A673 (cell line): ENCODE measurements at regions not wholly inside any gene's neighbourhood (a gene's known extent, or its start where the extent isn't known, plus 50 kb on each side); places are given as distances from the start of the nearest gene placed in this dataset.

Experiments
- BruUV-seq: library from RNA; stranded (reverse); fragments of 400-500 nt; replicated peaks from 2 replicates; lab custom pipeline; 2021; lab: Mats Ljungman, UMichigan
- CTCF ChIA-PET: fragments of 300-600 bp; sonication (Branson Sonifier 250); formaldehyde crosslinking; loops from one replicate; lab custom pipeline; 2022; ENCODE audit warnings: antibody characterized with exemption; lab: Charles Lee
- POLR2A ChIA-PET: fragments of 300-600 bp; sonication (Branson Sonifier 250); formaldehyde crosslinking; loops from one replicate; lab custom pipeline; 2022; ENCODE audit warnings: antibody characterized with exemption; ENCODE audit not compliant: low non-redundant PET; lab: Charles Lee
- DNase-seq: peaks from one replicate; pipeline ENCODE4 v3.0.0-alpha.2; 2015; ENCODE audit warnings: low spot score
- H3K27ac ChIP-seq: fragments of 200-600 bp; sonication (generic); 2 replicates; pipeline ENCODE4 v1.5.1; 2016; ENCODE audit warnings: mixed run types, low read depth, mild to moderate bottlenecking, mixed read lengths, antibody characterized with exemption, low read length; ENCODE audit not compliant: poor library complexity, severe bottlenecking
- H3K27me3 ChIP-seq: fragments of 200-600 bp; sonication (generic); replicated peaks from 2 replicates; pipeline ENCODE4 v1.6.1; 2017; ENCODE audit warnings: mixed run types, low read depth, mild to moderate bottlenecking, mixed read lengths, antibody characterized with exemption, low read length; ENCODE audit not compliant: insufficient read depth, poor library complexity
- H3K36me3 ChIP-seq: fragments of 200-600 bp; sonication (generic); 2 replicates; pipeline ENCODE4 v1.6.1; 2016; ENCODE audit warnings: mixed run types, mild to moderate bottlenecking, mixed read lengths, antibody characterized with exemption, low read length; ENCODE audit not compliant: insufficient read depth, poor library complexity, severe bottlenecking
- H3K4me1 ChIP-seq: fragments of 200-600 bp; sonication (generic); 2 replicates; pipeline ENCODE4 v1.6.1; 2017; ENCODE audit warnings: mixed run types, mild to moderate bottlenecking, mixed read lengths, antibody characterized with exemption, low read length; ENCODE audit not compliant: insufficient read depth, poor library complexity, severe bottlenecking
- H3K4me3 ChIP-seq: fragments of 200-600 bp; sonication (generic); 2 replicates; pipeline ENCODE4 v1.5.1; 2016; ENCODE audit warnings: low read depth, mixed run types, mild to moderate bottlenecking, mixed read lengths, low read length; ENCODE audit not compliant: poor library complexity, severe bottlenecking
- H3K9me3 ChIP-seq: fragments of 200-600 bp; sonication (generic); 2 replicates; pipeline ENCODE4 v1.6.1; 2016; ENCODE audit warnings: mixed run types, low read depth, mild to moderate bottlenecking, mixed read lengths, antibody characterized with exemption, low read length; ENCODE audit not compliant: poor library complexity, severe bottlenecking
- CTCF ChIP-seq: fragments of 300-800, 200-600 bp; sonication (generic); conservative IDR thresholded peaks from 2 replicates; pipeline ENCODE4 v1.5.1; 2017; ENCODE audit warnings: low read depth, mild to moderate bottlenecking, antibody characterized with exemption, low read length, moderate library complexity, mixed read lengths
- EZH2 ChIP-seq: fragments of 200-600 bp; sonication (generic); IDR thresholded peaks from 2 replicates; pipeline ENCODE4 v1.6.1; 2017; ENCODE audit warnings: borderline replicate concordance, low read depth, mild to moderate bottlenecking, mixed read lengths, antibody characterized with exemption, low read length; ENCODE audit not compliant: poor library complexity, severe bottlenecking
- intact Hi-C: fragments of 100-400 bp; cut with micrococcal nuclease; formaldehyde crosslinking; loops from one replicate; pipeline ENCODE4 v1.10.0; 2022; ENCODE audit not compliant: unreplicated experiment

- ChIA-PET CTCF (no interaction called here), POLR2A (no interaction called here)
- Histone ChIP-seq H3K4me3 (no peak overlapping the region), H3K4me1 (no peaks in the 10 kb centered on the region), H3K36me3 (no peaks in the 10 kb centered on the region), H3K9me3 (peaks cover 8% of the 10 kb centered on the region), H3K27ac (no peak overlapping the region), H3K27me3 (no peaks in the 10 kb centered on the region)
- BruUV-seq: no TSS peak
- TF ChIP-seq EZH2 (no peak), CTCF (no peak)
- intact Hi-C loops: no loop called here
- DNase-seq: no peak
Observed at GRCh38 chr10:37639200-37639599, 218.2 kb downstream of the ZNF248 start.

GRCh38 chr10:37638569-37638968 lies 218.8 kb downstream of the ZNF248 start:
- Histone ChIP-seq H3K36me3 (no peaks in the 10 kb centered on the region), H3K4me1 (no peaks in the 10 kb centered on the region), H3K27me3 (no peaks in the 10 kb centered on the region), H3K9me3 (peaks cover 8% of the 10 kb centered on the region), H3K4me3 (no peak overlapping the region), H3K27ac (no peak overlapping the region)
- no TSS peak for BruUV-seq
- ChIA-PET POLR2A (no interaction called here), CTCF (no interaction called here)
- DNase-seq: no peak
- TF ChIP-seq EZH2 (no peak), CTCF (no peak)
- intact Hi-C loops: no loop called here

- intact Hi-C loops: no loop called here
- POLR2A ChIA-PET: no interaction called here
Observed at GRCh38 chr10:37634351-37634880, 223.0 kb downstream of the ZNF248 start.

GRCh38 chr10:37632641-37633040 lies 224.8 kb downstream of the ZNF248 start:
- intact Hi-C loops: no loop called here
- BruUV-seq: no TSS peak
- POLR2A ChIA-PET: no interaction called here

More at GRCh38 chr10:37634351-37634880, 223.0 kb downstream of the ZNF248 start:
- no peak for DNase-seq
- BruUV-seq: no TSS peak
- no peaks in the 10 kb centered on the region for H3K4me1 ChIP-seq
- H3K4me3 ChIP-seq: no peak overlapping the region
- CTCF ChIA-PET: no interaction called here
- H3K9me3 ChIP-seq: peaks cover 15% of the 10 kb centered on the region
- H3K36me3 ChIP-seq: no peaks in the 10 kb centered on the region
- no peaks in the 10 kb centered on the region for H3K27me3 ChIP-seq
- no peak for TF ChIP-seq EZH2
- H3K27ac ChIP-seq: no peak overlapping the region

More at GRCh38 chr10:37632641-37633040, 224.8 kb downstream of the ZNF248 start:
- Histone ChIP-seq H3K27me3 (no peaks in the 10 kb centered on the region), H3K4me3 (no peak overlapping the region), H3K4me1 (no peaks in the 10 kb centered on the region), H3K27ac (no peak overlapping the region), H3K36me3 (no peaks in the 10 kb centered on the region), H3K9me3 (peaks cover 15% of the 10 kb centered on the region)
- CTCF ChIA-PET: no interaction called here
- TF ChIP-seq CTCF: no peak
- no peak for TF ChIP-seq EZH2
- no peak for DNase-seq
